GM18867 (cell line): ENCODE measurements at regions not wholly inside any gene's neighbourhood (a gene's known extent, or its start where the extent isn't known, plus 50 kb on each side); places are given as distances from the start of the nearest gene placed in this dataset.
"Not testable (repeated sequence)": the region's sequence is repeated elsewhere in the genome, so short reads cannot be mapped to it uniquely, and the experiment has no call there.

ENCODE experiments used
- ATAC-seq: cut with Tn5 transposase; IDR thresholded peaks from one replicate; pipeline ENCODE4 v1.9.1; 2021; ENCODE audit warnings: mild to moderate bottlenecking, moderate library complexity; ENCODE audit not compliant: unreplicated experiment

DNA sequence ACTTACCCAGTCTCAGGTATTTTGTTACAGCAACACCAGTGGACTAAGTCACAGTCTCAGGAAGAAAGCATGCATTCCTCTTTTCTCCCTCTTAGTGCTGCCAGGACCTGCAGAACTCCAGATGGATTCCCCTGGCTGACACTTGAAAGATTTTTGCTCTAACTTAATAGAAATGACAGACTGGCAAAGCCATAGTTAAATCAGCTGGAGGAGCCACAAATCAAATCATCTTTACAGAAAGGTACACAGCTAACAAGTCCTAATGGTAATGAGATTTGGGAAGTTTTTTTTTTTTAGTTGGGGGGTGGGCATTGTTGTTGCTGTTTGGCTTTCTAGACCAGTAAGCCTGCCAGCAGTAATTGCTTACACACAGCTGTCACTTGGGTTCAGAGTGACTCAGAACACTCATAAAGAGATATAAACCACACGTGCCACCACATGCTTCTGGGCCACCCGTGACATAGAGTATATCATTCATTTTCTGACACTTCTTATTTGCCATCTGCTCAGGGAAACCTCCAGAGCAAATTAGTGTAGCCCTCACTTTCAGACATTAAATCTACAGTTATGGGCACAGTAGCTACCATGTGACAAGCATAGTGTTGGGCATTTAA, 72.4 kb downstream of the FH start:
- no peak for ATAC-seq

DNA sequence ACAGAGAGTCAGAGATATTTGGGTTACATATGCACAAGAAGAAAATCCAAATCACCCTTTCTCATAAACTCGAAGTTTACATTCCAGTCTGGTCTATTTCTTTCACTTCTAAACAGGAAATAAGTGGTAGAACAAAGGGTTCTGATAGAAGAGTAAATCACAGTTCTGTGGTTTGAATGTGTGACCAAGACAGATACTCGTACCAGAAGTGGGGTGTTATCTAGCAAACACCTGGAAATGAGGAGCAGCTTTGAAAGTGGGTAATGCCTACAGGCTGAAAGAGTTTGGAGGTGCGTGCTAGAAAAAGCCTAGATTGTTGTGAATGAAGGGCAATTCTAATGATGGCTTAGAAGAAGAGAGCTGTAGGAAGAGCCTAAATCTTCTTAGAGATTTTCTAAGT, 74.7 kb downstream of the FH start:
- no peak for ATAC-seq

DNA sequence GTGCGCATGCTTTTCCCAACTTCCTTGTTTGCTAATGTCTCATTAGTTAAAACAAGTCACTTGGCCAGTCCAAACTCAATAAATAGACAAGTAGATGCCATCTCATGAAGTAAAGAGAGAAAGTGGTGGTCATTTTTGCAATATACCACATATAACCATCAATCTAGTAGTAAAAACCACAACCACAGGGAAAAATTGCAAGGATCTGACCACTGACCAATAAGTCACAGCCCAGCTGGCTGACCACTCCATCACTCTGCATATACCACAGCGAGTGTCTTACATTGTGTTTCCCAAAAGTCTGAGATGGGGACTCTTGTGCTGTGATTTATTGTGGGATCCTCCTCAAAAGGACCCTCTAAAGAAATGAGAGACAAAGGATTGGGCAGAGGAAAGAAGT, 76.0 kb downstream of the FH start:
- no peak for ATAC-seq

DNA sequence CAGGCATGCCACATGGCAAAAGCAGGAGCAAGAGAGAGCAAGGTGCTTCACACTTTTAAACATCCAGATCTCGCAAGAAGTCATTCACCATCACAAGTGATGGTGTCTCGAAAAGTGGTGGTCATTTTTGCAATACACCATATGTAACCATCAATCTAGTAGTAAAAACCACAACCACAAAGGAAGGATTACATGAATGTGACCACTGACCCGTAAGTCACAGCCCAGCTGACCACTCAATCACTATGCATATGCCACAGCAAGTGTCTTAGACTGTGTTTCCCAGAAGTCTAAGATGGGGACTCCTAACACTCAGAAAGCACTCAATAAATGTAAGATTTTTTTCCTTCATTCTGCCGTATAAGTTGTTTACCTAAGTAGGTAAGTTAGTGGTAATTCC, 76.9 kb downstream of the FH start:
- no peak for ATAC-seq

DNA sequence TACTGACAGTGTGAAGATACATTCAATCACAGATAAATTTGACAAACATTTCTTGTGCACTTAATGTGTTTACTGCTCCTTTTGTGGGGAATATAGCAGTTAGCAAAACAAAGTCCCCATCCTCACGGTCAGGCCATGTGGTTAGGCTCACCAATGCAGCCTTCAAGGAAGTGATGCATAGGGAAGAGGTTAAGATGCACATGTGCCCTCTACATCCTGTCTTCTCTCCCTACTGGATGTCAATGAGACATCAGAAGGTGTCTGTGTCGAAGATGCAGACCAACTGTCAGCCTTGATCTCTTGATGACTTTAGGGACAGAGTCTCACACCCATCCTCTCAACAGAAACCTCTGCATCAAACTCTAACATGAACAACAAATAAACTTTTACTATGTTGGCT, 78.7 kb downstream of the FH start:
- no peak for ATAC-seq

DNA sequence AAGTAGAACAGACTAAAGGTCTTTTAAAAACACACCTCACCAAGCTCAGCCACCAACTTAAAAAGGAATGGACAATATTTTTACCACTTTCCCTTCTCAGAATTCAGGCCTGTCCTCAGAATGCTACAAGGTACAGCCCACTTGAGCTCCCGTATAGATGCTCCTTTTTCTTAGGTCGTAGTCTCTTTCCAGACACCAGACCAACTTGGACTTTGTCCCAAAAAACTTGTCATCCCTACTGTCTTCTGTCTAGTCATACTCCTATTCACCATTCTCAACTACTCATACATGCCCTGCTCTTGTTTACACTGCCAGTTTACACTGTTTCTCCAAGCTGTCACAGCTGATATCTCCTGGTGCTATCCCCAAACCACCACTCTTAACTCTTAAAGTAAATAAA, 80.9 kb downstream of the FH start:
- ATAC-seq, result not testable (repeated sequence)

DNA sequence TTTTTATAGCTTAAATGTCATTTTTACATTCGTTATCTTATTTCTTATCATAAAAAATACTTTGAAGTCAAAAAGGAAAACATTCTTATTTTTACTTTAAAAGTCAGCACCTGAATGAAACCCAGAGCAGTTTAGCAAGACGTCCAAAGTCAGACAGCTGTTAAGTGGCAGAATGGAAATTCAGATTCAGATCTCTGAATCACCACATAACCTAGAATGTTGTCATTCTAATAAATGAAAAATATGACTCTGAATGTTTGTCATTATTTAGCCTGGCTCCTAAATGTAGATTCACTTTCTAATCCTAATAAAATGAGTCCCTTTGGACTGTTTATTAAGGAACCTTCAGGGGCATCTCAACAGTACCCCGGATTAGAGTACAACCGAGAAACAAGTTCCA, 75.2 kb upstream of the RGS7 start:
- no peak for ATAC-seq

DNA sequence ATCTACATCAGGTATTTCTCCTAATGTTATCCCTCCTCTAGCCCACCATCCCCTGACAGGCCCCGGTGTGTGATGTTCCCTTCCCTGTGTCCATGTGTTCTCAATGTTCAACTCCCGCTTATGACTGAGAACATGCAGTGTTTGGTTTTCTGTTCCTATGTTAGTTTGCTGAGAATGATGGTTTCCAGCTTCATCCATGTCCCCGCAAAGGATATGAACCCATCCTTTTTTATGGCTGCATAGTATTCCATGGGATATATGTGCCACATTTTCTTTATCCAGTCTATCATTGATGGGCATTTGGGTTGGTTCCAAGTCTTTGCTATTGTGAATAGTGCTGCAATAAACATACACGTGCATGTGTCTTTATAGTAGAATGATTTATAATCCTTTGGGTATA, 68.1 kb upstream of the RGS7 start:
- not testable (repeated sequence) for ATAC-seq

DNA sequence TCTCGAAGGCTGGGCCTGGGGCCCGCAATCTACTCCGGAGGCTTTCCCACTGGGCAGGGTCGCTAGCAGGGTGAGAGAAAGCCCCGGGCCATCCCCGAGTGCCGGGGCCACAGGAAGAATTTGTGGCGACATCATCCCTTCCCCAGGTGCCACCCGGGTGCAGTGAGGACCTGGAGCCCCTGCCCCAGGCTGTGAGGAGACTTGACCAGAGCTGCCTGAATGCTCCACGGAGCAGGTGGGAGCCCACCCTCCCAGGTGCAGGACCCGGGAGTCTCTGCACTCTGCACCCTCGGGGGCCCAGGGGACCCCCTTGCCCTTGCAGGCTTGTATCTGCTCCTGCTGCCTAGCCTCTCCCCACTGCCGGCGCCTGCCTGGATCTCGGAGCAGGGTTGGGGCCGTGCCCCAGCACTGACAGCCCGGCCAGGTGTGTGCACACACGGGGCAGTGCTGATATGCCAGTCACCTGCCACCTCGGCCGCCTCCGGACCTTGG, 67.5 kb upstream of the RGS7 start:
- ATAC-seq, result no peak

DNA sequence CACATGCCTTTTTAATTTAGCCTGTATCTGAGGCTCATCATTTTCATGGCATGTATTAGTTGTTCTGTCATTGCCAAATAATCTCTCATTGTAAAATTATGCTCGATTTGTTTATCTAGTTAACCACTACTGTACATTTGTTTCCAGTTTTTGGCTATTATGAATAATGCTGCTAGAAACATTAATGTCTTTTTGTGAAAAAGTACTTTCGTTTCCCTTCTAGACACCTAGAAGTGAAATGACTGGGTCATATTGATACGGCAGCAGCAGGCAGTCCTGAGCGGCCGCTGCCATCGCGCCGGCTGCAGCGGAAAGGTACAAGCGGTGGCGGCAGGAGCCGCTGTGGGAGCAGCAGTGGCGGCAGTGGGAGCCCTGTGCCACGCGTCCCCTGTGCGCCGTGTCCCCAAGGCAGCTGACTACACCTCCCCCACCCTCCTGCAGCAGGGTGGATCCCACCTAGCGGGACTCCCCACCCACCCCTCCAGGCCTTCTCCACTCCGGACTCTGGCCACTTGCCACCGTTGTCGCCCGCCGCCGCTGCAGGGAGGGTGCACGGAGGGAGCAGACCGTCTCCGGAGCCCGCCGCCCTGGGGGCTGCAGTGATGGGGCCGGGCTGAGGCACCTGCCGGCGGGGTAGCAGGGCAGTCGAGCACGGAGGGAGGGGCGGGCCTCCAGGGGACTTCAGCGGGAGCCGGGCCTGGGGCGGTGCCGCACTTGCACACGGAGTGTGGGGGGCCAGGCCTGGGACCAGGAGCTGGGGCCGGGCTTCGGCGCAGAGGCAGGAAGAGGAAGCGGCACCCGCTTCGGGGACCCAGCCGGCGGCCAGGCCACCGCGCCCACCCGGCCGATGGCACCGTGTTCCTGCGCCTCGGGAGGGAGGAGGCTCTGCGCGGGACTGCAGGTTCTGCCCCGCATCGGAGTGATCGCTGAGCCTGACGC, 66.8 kb upstream of the RGS7 start:
- ATAC-seq, result peak; percentile 98

DNA sequence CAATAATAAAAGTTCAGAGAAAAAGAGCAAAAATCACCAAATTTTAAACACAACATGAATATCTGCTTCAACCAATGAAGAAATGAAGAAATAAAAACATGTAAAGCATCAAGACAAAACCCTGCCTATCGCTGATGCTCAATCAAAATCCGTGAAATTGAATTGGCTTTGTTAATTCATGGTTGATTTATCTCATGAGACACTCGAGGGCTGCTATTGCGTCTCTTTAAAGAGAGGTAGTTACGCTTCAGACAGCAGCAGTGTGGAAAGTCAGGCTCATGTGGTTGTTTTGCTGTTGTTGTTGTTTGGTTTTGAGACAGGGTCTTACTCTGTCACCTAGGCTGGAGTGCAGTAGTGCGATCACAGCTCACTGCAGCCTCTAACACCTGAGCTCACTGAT, 65.5 kb upstream of the RGS7 start:
- ATAC-seq, result no peak

DNA sequence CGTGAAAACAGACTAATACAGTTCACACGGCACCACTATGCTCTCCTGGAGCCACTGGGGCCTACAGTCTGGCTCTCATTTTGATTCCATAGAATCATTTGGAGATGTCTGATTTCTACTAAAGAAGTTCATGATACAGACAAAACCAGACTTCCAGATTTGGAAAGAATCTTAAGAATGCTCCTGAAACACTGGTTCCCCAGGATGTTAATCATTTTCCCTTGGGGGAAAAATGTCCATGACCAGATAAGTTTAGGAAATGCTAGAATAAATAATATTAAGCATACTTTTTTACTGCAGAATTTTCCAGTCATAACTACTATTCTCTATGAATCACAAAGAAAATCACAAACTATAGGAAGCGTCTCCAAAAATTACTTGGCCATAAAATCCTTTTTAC, 63.0 kb upstream of the RGS7 start:
- ATAC-seq, result no peak

DNA sequence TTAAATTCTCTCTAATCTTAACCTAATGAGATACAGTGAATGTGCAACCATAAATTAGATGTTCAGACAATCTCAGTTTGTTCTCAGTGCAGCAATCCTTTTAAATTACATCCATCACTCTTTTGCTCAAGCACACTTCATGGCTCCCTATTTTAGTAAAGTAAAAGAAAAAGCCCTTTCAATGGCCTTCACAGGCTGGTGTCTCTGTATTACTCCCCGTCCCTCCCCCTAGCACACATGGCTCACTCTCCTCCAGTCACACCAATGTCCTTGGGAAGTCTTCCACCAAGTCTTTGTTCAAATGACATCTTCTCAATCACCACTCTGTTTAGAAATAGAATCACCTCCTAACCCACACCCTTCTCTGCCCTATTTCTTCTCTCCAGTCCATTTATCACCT, 60.3 kb upstream of the RGS7 start:
- no peak for ATAC-seq

DNA sequence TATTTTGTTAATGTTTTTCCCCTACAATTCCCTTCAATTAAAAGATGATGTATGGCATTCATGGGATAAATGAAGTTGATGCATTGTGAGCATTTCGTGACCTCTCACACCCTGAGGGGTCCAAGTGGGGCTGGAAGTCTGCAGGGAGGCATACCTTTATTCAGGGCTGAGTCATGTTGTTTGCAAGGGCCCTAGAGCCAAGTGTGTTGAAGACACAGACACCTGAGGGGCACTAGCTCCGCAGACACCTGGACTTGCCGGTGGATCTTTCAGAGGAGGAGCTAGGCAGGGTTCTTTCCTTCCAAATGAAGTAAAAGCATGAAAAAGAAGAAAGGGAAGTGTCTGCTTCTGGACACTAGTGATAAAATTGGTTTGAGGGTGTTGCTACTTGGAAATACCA, 57.0 kb upstream of the RGS7 start:
- no peak for ATAC-seq

DNA sequence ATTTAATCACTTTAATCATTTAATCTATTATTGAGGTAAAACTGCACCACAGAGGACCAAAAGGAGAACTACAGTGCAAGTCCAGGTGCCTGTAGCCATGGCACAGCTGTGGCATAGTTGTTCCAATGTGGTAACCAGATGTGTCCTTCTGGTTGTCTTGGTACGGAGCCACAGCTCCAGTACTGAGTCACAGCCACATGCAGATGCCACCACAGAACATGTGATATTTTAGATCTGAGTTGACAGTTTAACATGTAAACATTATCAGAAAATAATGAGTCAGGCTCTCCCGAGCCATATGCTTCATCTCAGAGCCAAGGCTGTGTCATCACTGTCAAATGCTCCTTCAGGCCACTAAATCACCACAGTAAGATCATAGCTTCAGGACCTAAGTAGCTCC, 56.4 kb upstream of the RGS7 start:
- no peak for ATAC-seq

DNA sequence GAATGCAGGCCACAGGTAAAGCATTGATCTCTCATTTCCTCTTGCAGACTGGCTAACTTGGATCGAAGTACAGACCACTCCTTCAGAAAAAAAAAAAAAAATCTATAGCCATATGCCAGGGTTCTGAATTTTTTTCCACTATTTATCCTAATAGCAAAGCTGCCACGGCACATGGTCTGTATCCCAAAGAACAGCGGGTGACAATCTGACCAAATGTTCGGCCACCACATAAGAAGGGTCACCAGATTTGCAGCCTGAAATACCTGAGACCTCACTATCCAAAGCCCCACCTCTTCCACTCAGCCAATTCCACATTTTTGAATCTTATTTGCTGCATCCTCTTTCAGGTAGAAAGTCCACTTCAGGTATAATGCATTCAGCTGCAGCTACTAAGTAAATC, 55.6 kb upstream of the RGS7 start:
- ATAC-seq, result no peak

DNA sequence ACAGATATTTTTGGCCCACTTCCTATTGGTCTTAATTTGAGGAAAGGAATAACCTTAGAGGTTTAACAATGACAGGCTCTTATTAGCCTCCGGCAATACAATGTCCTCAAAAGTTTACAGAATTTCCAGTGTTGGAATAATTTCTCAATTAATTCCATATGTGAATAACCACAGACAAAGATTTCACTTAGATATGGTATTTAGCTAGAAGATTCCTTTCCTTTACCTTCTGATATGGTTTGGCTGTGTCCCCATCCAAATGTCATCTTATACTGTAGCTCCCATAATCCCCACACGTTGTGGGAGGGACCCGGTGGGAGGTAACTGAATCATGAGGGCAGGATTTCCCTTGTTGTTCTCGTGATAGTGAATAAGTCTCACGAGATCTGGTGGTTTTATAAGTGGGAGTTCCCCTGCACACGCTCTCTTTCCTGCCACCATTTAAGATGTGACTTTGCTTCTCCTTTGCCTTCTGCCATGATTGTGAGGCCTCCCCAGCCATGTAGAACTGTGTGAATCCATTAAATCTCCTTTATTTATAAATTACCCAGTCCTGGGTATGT, 54.9 kb upstream of the RGS7 start:
- ATAC-seq, result no peak

DNA sequence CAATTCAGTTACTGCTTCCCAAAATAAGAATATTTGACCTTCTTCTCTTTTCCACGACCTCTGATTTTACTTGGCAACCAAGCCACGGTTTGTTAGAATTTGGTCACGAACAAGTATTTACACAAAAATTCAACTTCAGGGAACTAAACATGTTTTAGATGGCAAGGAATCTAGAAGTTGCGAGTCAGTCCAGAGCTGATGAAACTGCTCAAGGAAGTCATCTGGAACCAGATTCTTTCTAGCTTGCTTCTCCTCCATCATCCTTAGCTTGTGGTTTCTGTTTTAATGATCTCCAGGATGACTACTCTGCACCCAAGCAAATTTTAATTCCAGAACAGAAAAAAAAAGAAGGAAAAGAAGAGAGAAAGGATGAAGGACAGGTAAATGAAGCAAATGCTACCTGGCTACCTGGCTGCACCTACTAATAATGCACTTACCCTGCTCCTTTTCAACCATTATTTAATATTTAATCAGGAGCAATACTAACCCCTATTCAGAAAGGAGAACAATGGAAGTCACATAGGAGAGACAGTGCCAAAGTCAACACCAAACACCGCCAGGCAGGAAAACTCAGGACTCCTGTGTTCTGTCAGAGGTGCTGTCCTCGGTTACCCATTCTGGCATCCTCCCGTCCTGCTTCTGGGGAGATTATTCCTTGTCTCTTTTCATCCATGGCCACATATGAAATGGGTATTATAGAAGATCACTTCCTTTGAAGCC, 54.2 kb upstream of the RGS7 start:
- no peak for ATAC-seq

DNA sequence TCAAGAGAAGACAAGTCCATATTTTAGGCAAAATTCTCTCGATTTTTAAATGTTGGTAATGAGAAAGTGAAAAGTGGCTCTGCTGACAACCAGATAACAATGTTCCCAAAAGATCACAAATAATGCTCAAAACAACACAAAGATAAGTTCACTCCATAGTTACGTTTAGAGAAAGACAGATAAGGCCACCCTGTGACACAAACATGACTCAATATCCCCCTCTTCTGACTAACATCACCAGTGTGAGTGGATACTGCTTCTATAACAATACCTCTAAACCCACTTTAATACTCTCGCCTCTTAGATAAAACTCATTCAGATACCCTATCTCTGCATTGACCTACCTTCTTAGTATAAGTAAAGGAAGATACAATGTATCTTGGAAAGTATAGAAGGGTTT, 51.2 kb upstream of the RGS7 start:
- no peak for ATAC-seq
